Breast epithelium (tissue), 3 donors: ENCODE measurements at regions not wholly inside any gene's neighbourhood (a gene's known extent, or its start where the extent isn't known, plus 50 kb on each side); places are given as distances from the start of the nearest gene placed in this dataset.

Experiments used
- POLR2A ChIP-seq: fragments of 450-650 bp; IDR thresholded peaks from one replicate; pipeline ENCODE4 v1.6.1; 2016; ENCODE audit warnings: antibody characterized with exemption, mild to moderate bottlenecking, moderate library complexity
- POLR2AphosphoS5 ChIP-seq, 3 donors: sonication (generic); formaldehyde crosslinking; IDR thresholded peaks; one replicate each; pipeline ENCODE4 v1.6.1; 2017; ENCODE audit warnings: antibody characterized with exemption in 3 of 3
- TF ChIP-seq, protein P1 (sequence below), 3 donors: fragments of 450-650 bp; IDR thresholded peaks; one replicate each; pipeline ENCODE4 v1.5.1; 2016 to 2017; ENCODE audit warnings: antibody characterized with exemption in 3 of 3, mild to moderate bottlenecking in 3 of 3, moderate library complexity in 3 of 3

DNA sequence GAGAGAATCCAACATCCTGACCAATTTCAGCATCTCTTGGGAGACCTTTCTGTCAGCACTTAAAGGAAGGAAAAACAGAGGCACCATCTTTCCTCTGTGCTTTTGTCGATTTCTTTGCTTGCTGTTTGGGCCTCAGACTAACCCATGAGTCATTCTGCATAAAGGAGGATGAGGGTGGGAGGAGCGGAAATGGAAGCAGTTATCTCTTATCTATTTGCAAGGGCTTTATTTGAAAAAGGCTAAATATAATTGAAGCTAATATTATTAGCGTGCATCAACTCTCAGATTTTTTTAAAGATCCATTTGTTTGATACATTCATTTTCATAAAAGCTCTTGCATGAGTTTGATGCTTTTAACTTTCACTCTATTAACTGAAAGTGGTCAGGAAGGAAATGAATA, 72.9 kb downstream of the ZNF622 start:
- TF ChIP-seq, protein P1, sequence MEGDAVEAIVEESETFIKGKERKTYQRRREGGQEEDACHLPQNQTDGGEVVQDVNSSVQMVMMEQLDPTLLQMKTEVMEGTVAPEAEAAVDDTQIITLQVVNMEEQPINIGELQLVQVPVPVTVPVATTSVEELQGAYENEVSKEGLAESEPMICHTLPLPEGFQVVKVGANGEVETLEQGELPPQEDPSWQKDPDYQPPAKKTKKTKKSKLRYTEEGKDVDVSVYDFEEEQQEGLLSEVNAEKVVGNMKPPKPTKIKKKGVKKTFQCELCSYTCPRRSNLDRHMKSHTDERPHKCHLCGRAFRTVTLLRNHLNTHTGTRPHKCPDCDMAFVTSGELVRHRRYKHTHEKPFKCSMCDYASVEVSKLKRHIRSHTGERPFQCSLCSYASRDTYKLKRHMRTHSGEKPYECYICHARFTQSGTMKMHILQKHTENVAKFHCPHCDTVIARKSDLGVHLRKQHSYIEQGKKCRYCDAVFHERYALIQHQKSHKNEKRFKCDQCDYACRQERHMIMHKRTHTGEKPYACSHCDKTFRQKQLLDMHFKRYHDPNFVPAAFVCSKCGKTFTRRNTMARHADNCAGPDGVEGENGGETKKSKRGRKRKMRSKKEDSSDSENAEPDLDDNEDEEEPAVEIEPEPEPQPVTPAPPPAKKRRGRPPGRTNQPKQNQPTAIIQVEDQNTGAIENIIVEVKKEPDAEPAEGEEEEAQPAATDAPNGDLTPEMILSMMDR (IDR thresholded peaks at IDR 0.05), result no peak
- TF ChIP-seq POLR2A (no peak), POLR2AphosphoS5 (IDR thresholded peaks at IDR 0.05) (no peak)
